Skeletal muscle tissue (tissue), 3 donors: ENCODE measurements at regions not wholly inside any gene's neighbourhood (a gene's known extent, or its start where the extent isn't known, plus 50 kb on each side); places are given as distances from the start of the nearest gene placed in this dataset.

Experiments
- H3K27ac ChIP-seq: one replicate; pipeline ENCODE4 v1.7.0; 2013; ENCODE audit warnings: mild to moderate bottlenecking, low read depth, low read length, inconsistent platforms
- H3K27me3 ChIP-seq, 3 donors: one replicate each; pipeline ENCODE4 v1.7.0; 2013; ENCODE audit warnings: low read length in 3 of 3; ENCODE audit not compliant: control insufficient read depth in 3 of 3, insufficient read depth in 3 of 3
- H3K36me3 ChIP-seq, 3 donors: one replicate each; pipeline ENCODE4 v1.7.0; 2013; ENCODE audit warnings: low read length in 3 of 3; ENCODE audit not compliant: control insufficient read depth in 3 of 3, insufficient read depth in 3 of 3
- H3K4me1 ChIP-seq, 3 donors: one replicate each; pipeline ENCODE4 v1.7.0; 2013; ENCODE audit warnings: low read length in 3 of 3, mild to moderate bottlenecking in 3 of 3; ENCODE audit not compliant: control insufficient read depth in 3 of 3, insufficient read depth in 3 of 3
- H3K4me3 ChIP-seq, 3 donors: one replicate each; pipeline ENCODE4 v1.7.0; 2013; ENCODE audit warnings: low read length in 3 of 3
- H3K9ac ChIP-seq, 3 donors: one replicate each; pipeline ENCODE4 v1.7.0; 2013; ENCODE audit warnings: low read length in 3 of 3, mild to moderate bottlenecking in 3 of 3, moderate library complexity in 2 of 3, low read depth in 1 of 3
- H3K9me3 ChIP-seq, 3 donors: one replicate each; pipeline ENCODE4 v1.7.0; 2013; ENCODE audit warnings: low read length in 3 of 3; ENCODE audit not compliant: control insufficient read depth in 3 of 3
- donor health status: Osteomylitis.

DNA sequence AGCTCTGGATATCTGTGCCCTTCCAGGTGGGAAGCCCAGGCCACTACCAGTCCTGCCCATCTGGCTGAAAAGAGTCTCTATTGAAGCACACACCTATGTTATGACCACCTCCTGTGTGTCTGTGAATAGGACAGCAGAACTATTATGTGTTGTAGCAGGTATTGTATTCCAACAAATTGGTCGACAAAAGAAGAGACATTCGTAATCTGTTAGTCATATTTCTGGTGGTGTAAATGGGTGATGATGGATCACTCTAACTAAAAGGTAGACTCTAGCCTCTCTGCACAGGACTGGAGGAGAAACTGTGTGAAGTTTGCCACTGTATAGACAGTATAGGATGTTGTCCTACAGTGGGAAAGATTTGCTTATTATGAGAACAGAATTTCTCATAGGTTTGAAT, 416.1 kb downstream of the TMEM38B start:
- H3K4me3 ChIP-seq, result no peak overlapping the region
- H3K27me3 ChIP-seq, result no peaks in the 10 kb centered on the region
- H3K9ac ChIP-seq, result no peak overlapping the region
- H3K9me3 ChIP-seq, result no peaks in the 10 kb centered on the region
- H3K4me1 ChIP-seq, result no peaks in the 10 kb centered on the region
- no peaks in the 10 kb centered on the region for H3K36me3 ChIP-seq
- H3K27ac ChIP-seq, result no peak overlapping the region

- H3K27ac ChIP-seq, result no peak overlapping the region
- no peak overlapping the region for H3K9ac ChIP-seq
- no peak overlapping the region for H3K4me3 ChIP-seq
- no peaks in the 10 kb centered on the region for H3K27me3 ChIP-seq
- no peaks in the 10 kb centered on the region for H3K9me3 ChIP-seq
- H3K36me3 ChIP-seq, result no peaks in the 10 kb centered on the region
- H3K4me1 ChIP-seq, result no peaks in the 10 kb centered on the region
Measured at GRCh38 chr9:106111039-106111730, 416.8 kb downstream of the TMEM38B start.

DNA sequence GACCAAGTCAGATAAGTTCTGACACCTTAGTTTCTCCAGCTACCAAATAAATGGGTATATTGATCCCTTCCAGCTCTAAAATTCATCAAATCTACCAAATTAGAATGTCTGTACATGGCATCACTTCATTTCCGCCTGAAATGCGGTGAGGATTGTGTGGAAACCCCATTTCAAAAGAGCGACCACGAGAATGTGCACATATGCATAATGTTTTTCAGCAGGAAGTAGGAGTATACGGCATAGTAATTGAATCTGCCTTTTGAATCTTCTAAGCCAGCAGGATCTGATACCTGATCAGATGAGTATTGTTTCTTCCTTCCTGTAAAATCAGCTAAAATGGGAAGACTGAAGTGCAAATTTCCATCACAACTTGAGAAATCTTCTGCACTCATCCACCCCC, 418.6 kb downstream of the TMEM38B start:
- Histone ChIP-seq H3K36me3 (no peaks in the 10 kb centered on the region), H3K27ac (no peak overlapping the region), H3K4me3 (no peak overlapping the region), H3K27me3 (no peaks in the 10 kb centered on the region), H3K9ac (no peak overlapping the region), H3K9me3 (no peaks in the 10 kb centered on the region), H3K4me1 (no peaks in the 10 kb centered on the region)

DNA sequence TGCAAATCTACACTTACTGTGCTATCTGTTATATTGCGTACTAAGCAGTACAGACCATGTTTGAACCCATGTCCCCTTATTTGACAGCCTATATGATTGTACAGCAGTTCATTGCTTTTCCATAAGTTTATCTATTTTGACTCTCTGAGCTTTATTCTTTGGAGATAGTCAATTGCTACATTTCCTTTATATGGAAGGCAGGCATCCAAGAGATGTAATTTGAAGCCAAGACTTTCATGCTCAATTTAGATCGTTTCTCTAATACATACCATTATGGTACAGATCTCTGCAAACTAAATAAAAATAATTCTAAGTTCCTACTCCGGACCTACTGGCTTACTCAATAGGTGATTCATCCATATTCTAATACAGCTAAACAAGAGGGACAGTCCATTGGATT, 424.8 kb downstream of the TMEM38B start:
- no peaks in the 10 kb centered on the region for H3K4me1 ChIP-seq
- H3K27ac ChIP-seq, result no peak overlapping the region
- no peaks in the 10 kb centered on the region for H3K27me3 ChIP-seq
- no peak overlapping the region for H3K4me3 ChIP-seq
- no peak overlapping the region for H3K9ac ChIP-seq
- no peaks in the 10 kb centered on the region for H3K9me3 ChIP-seq
- H3K36me3 ChIP-seq, result no peaks in the 10 kb centered on the region

GRCh38 chr9:106120071-106120470, 425.7 kb downstream of the TMEM38B start:
- Histone ChIP-seq H3K4me3 (no peak overlapping the region), H3K9me3 (no peaks in the 10 kb centered on the region), H3K27me3 (no peaks in the 10 kb centered on the region), H3K27ac (no peak overlapping the region), H3K36me3 (no peaks in the 10 kb centered on the region), H3K9ac (no peak overlapping the region), H3K4me1 (no peaks in the 10 kb centered on the region)

- no peak overlapping the region for H3K27ac ChIP-seq
- no peak overlapping the region for H3K9ac ChIP-seq
- no peaks in the 10 kb centered on the region for H3K9me3 ChIP-seq
- H3K36me3 ChIP-seq, result no peaks in the 10 kb centered on the region
- no peaks in the 10 kb centered on the region for H3K27me3 ChIP-seq
- H3K4me3 ChIP-seq, result no peak overlapping the region
- no peaks in the 10 kb centered on the region for H3K4me1 ChIP-seq
Measured at GRCh38 chr9:106127776-106128175, 433.4 kb downstream of the TMEM38B start.

- no peak overlapping the region for H3K9ac ChIP-seq
- no peaks in the 10 kb centered on the region for H3K36me3 ChIP-seq
- H3K27ac ChIP-seq, result no peak overlapping the region
- no peaks in the 10 kb centered on the region for H3K4me1 ChIP-seq
- H3K9me3 ChIP-seq, result no peaks in the 10 kb centered on the region
- H3K4me3 ChIP-seq, result no peak overlapping the region
- no peaks in the 10 kb centered on the region for H3K27me3 ChIP-seq
Measured at GRCh38 chr9:106130374-106130773, 436.0 kb downstream of the TMEM38B start.

GRCh38 chr9:106143781-106144180, 449.4 kb downstream of the TMEM38B start:
- no peaks in the 10 kb centered on the region for H3K36me3 ChIP-seq
- H3K9ac ChIP-seq, result no peak overlapping the region
- no peaks in the 10 kb centered on the region for H3K4me1 ChIP-seq
- no peak overlapping the region for H3K4me3 ChIP-seq
- no peaks in the 10 kb centered on the region for H3K27me3 ChIP-seq
- H3K27ac ChIP-seq, result no peak overlapping the region
- no peaks in the 10 kb centered on the region for H3K9me3 ChIP-seq

GRCh38 chr9:106146066-106146840, 451.9 kb downstream of the TMEM38B start:
- Histone ChIP-seq H3K36me3 (no peaks in the 10 kb centered on the region), H3K27me3 (no peaks in the 10 kb centered on the region), H3K4me1 (no peaks in the 10 kb centered on the region), H3K27ac (no peak overlapping the region), H3K4me3 (no peak overlapping the region), H3K9ac (no peak overlapping the region), H3K9me3 (no peaks in the 10 kb centered on the region)

GRCh38 chr9:106146886-106147285, 452.5 kb downstream of the TMEM38B start:
- Histone ChIP-seq H3K27me3 (no peaks in the 10 kb centered on the region), H3K36me3 (no peaks in the 10 kb centered on the region), H3K27ac (no peak overlapping the region), H3K9me3 (no peaks in the 10 kb centered on the region), H3K4me1 (no peaks in the 10 kb centered on the region), H3K9ac (no peak overlapping the region), H3K4me3 (no peak overlapping the region)
